ENCODE measurements at regions not wholly inside any gene's neighbourhood (a gene's known extent, or its start where the extent isn't known, plus 50 kb on each side); places are given as distances from the start of the nearest gene placed in this dataset.

- H3K4me3 ChIP-seq (ENCODE audit: low read length in 3 of 3): no peak overlapping the region
- H3K9me3 ChIP-seq (ENCODE audit: control insufficient read depth in 3 of 3, low read length in 3 of 3): no peaks in the 10 kb centered on the region
- no peaks in the 10 kb centered on the region for H3K36me3 ChIP-seq (ENCODE audit: control insufficient read depth in 3 of 3, insufficient read depth in 3 of 3, low read length in 3 of 3)
- no peak overlapping the region for H3K27ac ChIP-seq (ENCODE audit: low read depth, low read length)
- H3K4me1 ChIP-seq (ENCODE audit: control insufficient read depth in 3 of 3, insufficient read depth in 3 of 3, low read length in 3 of 3): no peaks in the 10 kb centered on the region
- no peaks in the 10 kb centered on the region for H3K27me3 ChIP-seq (ENCODE audit: control insufficient read depth in 3 of 3, insufficient read depth in 3 of 3, low read length in 3 of 3)
- no peak overlapping the region for H3K9ac ChIP-seq (ENCODE audit: low read depth in 1 of 3, low read length in 3 of 3)
Measured at GRCh38 chr11:76298255-76298654, 82.7 kb downstream of the THAP12 start.

- no peaks in the 10 kb centered on the region for H3K4me1 ChIP-seq (ENCODE audit: control insufficient read depth in 3 of 3, insufficient read depth in 3 of 3, low read length in 3 of 3)
- no peak overlapping the region for H3K4me3 ChIP-seq (ENCODE audit: low read length in 3 of 3)
- no peaks in the 10 kb centered on the region for H3K36me3 ChIP-seq (ENCODE audit: control insufficient read depth in 3 of 3, insufficient read depth in 3 of 3, low read length in 3 of 3)
Measured at GRCh38 chr11:76296731-76297542, 84.0 kb downstream of the THAP12 start.

GRCh38 chr11:76293189-76293631, 86.9 kb upstream of the WNT11 start:
- no peak overlapping the region for H3K27ac ChIP-seq (ENCODE audit: low read depth, low read length)
- H3K9me3 ChIP-seq (ENCODE audit: control insufficient read depth in 3 of 3, low read length in 3 of 3): no peaks in the 10 kb centered on the region
- peaks cover 0 to 3% (median 0%) of the 10 kb centered on the region in 3 donors for H3K27me3 ChIP-seq (ENCODE audit: control insufficient read depth in 3 of 3, insufficient read depth in 3 of 3, low read length in 3 of 3)
- no peak overlapping the region for H3K9ac ChIP-seq (ENCODE audit: low read depth in 1 of 3, low read length in 3 of 3)
- H3K4me3 ChIP-seq (ENCODE audit: low read length in 3 of 3): no peak overlapping the region
- H3K36me3 ChIP-seq (ENCODE audit: control insufficient read depth in 3 of 3, insufficient read depth in 3 of 3, low read length in 3 of 3): no peaks in the 10 kb centered on the region
- H3K4me1 ChIP-seq (ENCODE audit: control insufficient read depth in 3 of 3, insufficient read depth in 3 of 3, low read length in 3 of 3): no peaks in the 10 kb centered on the region

More at GRCh38 chr11:76296731-76297542, 84.0 kb downstream of the THAP12 start:
- Histone ChIP-seq H3K9me3 (ENCODE audit: control insufficient read depth in 3 of 3, low read length in 3 of 3) (no peaks in the 10 kb centered on the region), H3K27ac (ENCODE audit: low read depth, low read length) (no peak overlapping the region), H3K9ac (ENCODE audit: low read depth in 1 of 3, low read length in 3 of 3) (no peak overlapping the region), H3K27me3 (ENCODE audit: control insufficient read depth in 3 of 3, insufficient read depth in 3 of 3, low read length in 3 of 3) (no peaks in the 10 kb centered on the region)

DNA sequence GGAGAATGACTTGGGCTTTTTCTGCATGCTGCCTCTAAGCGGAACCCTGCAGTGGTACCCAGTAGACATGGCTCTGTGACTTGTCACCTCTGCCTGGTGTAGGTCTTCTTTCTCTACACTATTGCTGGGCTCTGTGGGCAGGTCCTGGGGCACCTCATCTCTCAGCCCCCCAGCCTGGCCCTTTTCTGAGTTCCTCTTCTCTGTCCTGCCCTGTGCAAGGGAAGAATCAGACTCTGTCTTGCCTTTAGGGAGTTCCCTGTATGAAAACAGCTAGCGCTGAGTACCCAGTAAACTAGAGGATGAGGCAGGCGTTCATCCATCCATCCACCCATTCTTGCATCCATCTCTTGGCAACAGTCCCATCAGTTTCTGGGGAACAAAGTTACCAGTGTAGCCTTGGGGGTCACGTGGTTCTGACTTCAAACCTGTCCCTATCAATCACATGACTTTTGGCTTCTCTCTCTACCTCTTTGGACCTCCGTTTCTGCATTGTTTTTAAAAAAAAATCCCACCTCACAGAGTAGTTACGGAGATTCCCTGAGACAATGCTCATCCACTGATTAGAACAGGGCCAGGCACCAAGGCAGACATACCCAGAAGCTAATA, 86.4 kb upstream of the WNT11 start:
- H3K4me3 ChIP-seq (ENCODE audit: low read length in 3 of 3): no peak overlapping the region
- no peaks in the 10 kb centered on the region for H3K36me3 ChIP-seq (ENCODE audit: control insufficient read depth in 3 of 3, insufficient read depth in 3 of 3, low read length in 3 of 3)
- no peak overlapping the region for H3K27ac ChIP-seq (ENCODE audit: low read depth, low read length)
- H3K9me3 ChIP-seq (ENCODE audit: control insufficient read depth in 3 of 3, low read length in 3 of 3): no peaks in the 10 kb centered on the region
- no peak overlapping the region for H3K9ac ChIP-seq (ENCODE audit: low read depth in 1 of 3, low read length in 3 of 3)
- peaks cover 0 to 3% (median 0%) of the 10 kb centered on the region in 3 donors for H3K27me3 ChIP-seq (ENCODE audit: control insufficient read depth in 3 of 3, insufficient read depth in 3 of 3, low read length in 3 of 3)
- no peaks in the 10 kb centered on the region for H3K4me1 ChIP-seq (ENCODE audit: control insufficient read depth in 3 of 3, insufficient read depth in 3 of 3, low read length in 3 of 3)

DNA sequence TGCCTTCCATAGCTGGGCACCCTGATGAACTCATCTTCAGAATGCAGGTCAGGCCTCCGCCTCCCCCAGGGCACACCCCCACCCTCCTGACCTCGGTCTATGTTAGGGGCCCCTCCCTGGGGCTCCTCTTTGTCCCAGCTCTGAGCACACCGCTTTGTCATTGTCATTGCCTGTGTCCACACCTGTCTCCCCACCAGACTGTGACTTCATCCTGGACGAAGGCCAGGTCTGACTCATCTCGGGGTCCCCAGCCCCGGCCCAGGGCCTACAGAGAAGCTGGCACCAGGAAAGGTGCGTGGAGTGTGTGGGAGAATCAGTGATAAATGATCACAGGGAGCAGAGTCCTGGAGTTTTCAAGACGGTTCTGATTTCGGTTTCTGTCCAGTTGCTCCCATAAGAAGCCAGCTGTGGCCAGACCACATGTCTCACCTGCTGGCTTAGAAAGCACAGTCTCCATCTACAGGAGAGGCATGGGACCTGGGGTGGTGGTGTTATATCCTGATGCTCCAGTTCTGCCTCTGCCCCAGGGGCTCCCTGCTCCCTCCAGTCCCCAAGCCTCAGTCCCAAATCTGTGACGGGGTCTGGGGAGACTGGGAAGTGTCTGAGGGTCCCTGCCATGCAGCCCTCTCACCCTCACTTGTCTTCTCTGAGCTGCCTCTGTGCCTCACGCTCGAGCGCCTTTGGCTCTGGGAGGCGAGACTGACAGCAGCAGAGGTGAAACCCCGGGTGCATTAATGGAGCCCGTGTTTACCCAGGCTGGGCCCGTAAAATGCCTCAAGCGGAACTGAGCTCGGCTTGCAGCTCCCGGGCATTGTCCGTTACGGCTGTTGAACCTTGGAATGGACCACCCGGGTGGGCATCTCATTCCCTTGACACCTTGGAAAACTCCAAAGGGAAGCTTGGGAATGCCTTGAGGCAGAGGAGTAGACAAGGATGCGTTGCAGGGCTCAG, 85.5 kb upstream of the WNT11 start:
- Histone ChIP-seq H3K4me3 (ENCODE audit: low read length in 3 of 3) (no peak overlapping the region), H3K9ac (ENCODE audit: low read depth in 1 of 3, low read length in 3 of 3) (no peak overlapping the region), H3K36me3 (ENCODE audit: control insufficient read depth in 3 of 3, insufficient read depth in 3 of 3, low read length in 3 of 3) (no peaks in the 10 kb centered on the region), H3K27ac (ENCODE audit: low read depth, low read length) (no peak overlapping the region), H3K9me3 (ENCODE audit: control insufficient read depth in 3 of 3, low read length in 3 of 3) (no peaks in the 10 kb centered on the region), H3K4me1 (ENCODE audit: control insufficient read depth in 3 of 3, insufficient read depth in 3 of 3, low read length in 3 of 3) (no peaks in the 10 kb centered on the region), H3K27me3 (ENCODE audit: control insufficient read depth in 3 of 3, insufficient read depth in 3 of 3, low read length in 3 of 3) (peaks cover 0 to 3% (median 0%) of the 10 kb centered on the region in 3 donors)

- Histone ChIP-seq H3K4me1 (ENCODE audit: control insufficient read depth in 3 of 3, insufficient read depth in 3 of 3, low read length in 3 of 3) (no peaks in the 10 kb centered on the region), H3K9ac (ENCODE audit: low read depth in 1 of 3, low read length in 3 of 3) (no peak overlapping the region), H3K4me3 (ENCODE audit: low read length in 3 of 3) (no peak overlapping the region)
Measured at GRCh38 chr11:76288166-76288980, 82.1 kb upstream of the WNT11 start.

DNA sequence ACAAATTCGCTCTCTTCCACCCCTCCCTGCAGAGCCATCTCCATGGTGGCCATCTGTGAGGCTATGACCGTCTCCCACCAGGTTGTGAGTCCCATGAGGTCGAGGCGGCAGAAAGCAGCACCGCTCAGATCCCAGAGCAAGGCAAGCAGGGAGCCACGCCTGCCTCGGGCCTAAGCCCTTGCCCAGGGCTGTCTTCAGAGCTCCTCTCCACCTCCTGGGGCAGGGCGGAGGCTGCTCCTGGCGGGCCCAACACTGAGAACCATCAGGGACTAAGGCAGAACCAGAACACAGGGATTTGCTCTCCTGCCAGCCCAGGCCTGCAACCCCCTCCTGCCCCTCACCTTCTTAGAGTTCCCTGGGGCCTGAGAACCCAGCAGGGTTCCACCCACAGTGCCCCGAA, 80.9 kb upstream of the WNT11 start:
- Histone ChIP-seq H3K27ac (ENCODE audit: low read depth, low read length) (no peak overlapping the region), H3K4me3 (ENCODE audit: low read length in 3 of 3) (no peak overlapping the region), H3K4me1 (ENCODE audit: control insufficient read depth in 3 of 3, insufficient read depth in 3 of 3, low read length in 3 of 3) (no peaks in the 10 kb centered on the region), H3K36me3 (ENCODE audit: control insufficient read depth in 3 of 3, insufficient read depth in 3 of 3, low read length in 3 of 3) (no peaks in the 10 kb centered on the region), H3K9ac (ENCODE audit: low read depth in 1 of 3, low read length in 3 of 3) (no peak overlapping the region), H3K27me3 (ENCODE audit: control insufficient read depth in 3 of 3, insufficient read depth in 3 of 3, low read length in 3 of 3) (peaks cover 0 to 7% (median 0%) of the 10 kb centered on the region in 3 donors), H3K9me3 (ENCODE audit: control insufficient read depth in 3 of 3, low read length in 3 of 3) (no peaks in the 10 kb centered on the region)

More at GRCh38 chr11:76288166-76288980, 82.1 kb upstream of the WNT11 start:
- Histone ChIP-seq H3K27ac (ENCODE audit: low read depth, low read length) (no peak overlapping the region), H3K27me3 (ENCODE audit: control insufficient read depth in 3 of 3, insufficient read depth in 3 of 3, low read length in 3 of 3) (peaks cover 0 to 7% (median 0%) of the 10 kb centered on the region in 3 donors), H3K9me3 (ENCODE audit: control insufficient read depth in 3 of 3, low read length in 3 of 3) (no peaks in the 10 kb centered on the region), H3K36me3 (ENCODE audit: control insufficient read depth in 3 of 3, insufficient read depth in 3 of 3, low read length in 3 of 3) (no peaks in the 10 kb centered on the region)

- Histone ChIP-seq H3K27ac (ENCODE audit: low read depth, low read length) (no peak overlapping the region), H3K9ac (ENCODE audit: low read depth in 1 of 3, low read length in 3 of 3) (no peak overlapping the region), H3K4me3 (ENCODE audit: low read length in 3 of 3) (no peak overlapping the region), H3K4me1 (ENCODE audit: control insufficient read depth in 3 of 3, insufficient read depth in 3 of 3, low read length in 3 of 3) (no peaks in the 10 kb centered on the region), H3K36me3 (ENCODE audit: control insufficient read depth in 3 of 3, insufficient read depth in 3 of 3, low read length in 3 of 3) (no peaks in the 10 kb centered on the region), H3K9me3 (ENCODE audit: control insufficient read depth in 3 of 3, low read length in 3 of 3) (no peaks in the 10 kb centered on the region), H3K27me3 (ENCODE audit: control insufficient read depth in 3 of 3, insufficient read depth in 3 of 3, low read length in 3 of 3) (peaks cover 0 to 8% (median 0%) of the 10 kb centered on the region in 3 donors)
Measured at GRCh38 chr11:76285397-76286104, 79.2 kb upstream of the WNT11 start.

DNA sequence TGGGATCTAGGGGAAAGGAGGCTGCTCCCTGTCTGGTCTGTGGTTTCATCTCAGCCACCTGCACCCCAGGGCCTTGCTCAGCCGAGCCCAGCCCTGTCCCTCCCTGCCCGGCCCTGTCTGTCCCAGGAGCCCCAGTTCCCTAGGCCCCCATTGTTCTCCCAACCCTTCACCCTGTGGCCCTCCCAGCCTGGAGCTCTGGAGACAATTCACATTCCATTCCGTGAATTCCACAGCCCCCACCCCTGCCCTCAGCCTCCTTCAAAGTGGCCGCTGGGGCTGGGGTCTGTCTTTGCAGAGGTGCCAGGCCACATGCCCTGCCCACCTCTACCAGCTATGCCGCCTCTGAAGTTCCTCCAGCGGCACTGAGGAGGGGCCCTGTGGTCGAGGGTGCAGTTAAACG, 77.9 kb upstream of the WNT11 start:
- H3K27ac ChIP-seq (ENCODE audit: low read depth, low read length): no peak overlapping the region
- H3K36me3 ChIP-seq (ENCODE audit: control insufficient read depth in 3 of 3, insufficient read depth in 3 of 3, low read length in 3 of 3): no peaks in the 10 kb centered on the region
- H3K9me3 ChIP-seq (ENCODE audit: control insufficient read depth in 3 of 3, low read length in 3 of 3): no peaks in the 10 kb centered on the region
- H3K27me3 ChIP-seq (ENCODE audit: control insufficient read depth in 3 of 3, insufficient read depth in 3 of 3, low read length in 3 of 3): peaks cover 0 to 14% (median 0%) of the 10 kb centered on the region in 3 donors
- no peak overlapping the region for H3K4me3 ChIP-seq (ENCODE audit: low read length in 3 of 3)
- no peak overlapping the region for H3K9ac ChIP-seq (ENCODE audit: low read depth in 1 of 3, low read length in 3 of 3)
- no peaks in the 10 kb centered on the region for H3K4me1 ChIP-seq (ENCODE audit: control insufficient read depth in 3 of 3, insufficient read depth in 3 of 3, low read length in 3 of 3)

Measured in skeletal muscle tissue (tissue), 3 donors.